Cardiac septum (tissue), 1 donor: ENCODE measurements at regions not wholly inside any gene's neighbourhood (a gene's known extent, or its start where the extent isn't known, plus 50 kb on each side); places are given as distances from the start of the nearest gene placed in this dataset.

Source experiments
- DNase-seq: peaks from one replicate; pipeline ENCODE4 v3.0.0-alpha.2; 2020; ENCODE audit warnings: low spot score
- intact Hi-C: fragments of 100-400 bp; cut with DNase I; formaldehyde crosslinking; loops from one replicate; pipeline ENCODE4 v1.14.0; 2022
- donor health status: DM: no; HTN: no; CAD: no.

DNA sequence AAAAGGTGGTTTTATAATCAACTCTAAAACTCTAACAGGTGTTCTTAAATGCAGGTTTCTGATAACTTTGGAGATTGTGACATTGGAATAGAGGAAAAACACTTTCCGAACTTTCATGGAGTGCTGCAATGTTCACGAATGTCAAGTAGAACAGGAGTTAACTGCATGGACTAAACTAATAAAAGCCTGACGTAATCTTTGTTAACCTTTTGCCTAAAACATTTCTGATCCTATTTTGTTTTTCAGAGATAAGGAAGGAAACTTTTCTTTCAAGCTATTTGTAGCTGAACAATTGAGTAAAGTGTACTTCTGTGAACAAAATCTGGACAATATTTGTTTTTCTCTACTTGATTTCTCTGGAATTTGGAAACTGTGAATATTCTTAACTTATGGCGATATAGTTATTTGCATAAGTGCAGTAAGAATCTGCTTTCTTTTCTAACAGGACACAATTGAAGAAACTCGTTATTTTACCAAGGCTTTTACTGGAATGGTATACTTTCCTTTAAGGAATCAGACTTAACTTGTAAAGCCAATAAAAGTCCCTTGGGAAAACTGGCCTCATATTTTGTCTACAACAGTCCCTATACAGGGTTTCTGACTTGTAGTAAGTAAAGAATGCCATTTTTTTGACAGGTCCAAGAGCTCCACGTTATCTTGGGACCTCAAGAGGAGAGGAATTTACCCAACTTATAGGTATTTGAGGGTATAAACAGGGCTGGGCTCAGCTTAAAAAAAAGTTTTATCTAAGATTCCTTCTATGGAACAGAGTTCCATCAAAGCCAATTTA, 154.7 kb downstream of the NXNL2 start:
- no peak for DNase-seq
- intact Hi-C loops: no loop called here

DNA sequence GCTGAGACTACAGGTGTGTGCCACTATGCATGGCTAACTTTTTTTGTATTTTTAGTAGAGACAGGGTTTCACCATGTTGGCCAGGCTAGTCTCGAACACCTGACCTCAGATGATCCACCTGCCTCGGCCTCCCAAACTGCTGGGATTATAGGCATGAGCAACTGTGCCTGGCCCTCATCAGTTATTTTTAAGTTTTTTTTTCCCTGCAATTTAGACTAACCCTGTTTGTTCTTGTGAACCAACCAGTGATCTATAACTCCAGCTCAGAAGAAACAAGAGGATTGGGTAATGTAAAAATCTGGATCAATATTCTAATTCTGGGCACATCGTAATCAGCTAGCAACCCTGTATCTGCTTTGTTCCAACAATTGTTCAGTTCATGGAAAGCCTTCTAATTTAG, 155.7 kb downstream of the NXNL2 start:
- intact Hi-C loops: no loop called here

DNA sequence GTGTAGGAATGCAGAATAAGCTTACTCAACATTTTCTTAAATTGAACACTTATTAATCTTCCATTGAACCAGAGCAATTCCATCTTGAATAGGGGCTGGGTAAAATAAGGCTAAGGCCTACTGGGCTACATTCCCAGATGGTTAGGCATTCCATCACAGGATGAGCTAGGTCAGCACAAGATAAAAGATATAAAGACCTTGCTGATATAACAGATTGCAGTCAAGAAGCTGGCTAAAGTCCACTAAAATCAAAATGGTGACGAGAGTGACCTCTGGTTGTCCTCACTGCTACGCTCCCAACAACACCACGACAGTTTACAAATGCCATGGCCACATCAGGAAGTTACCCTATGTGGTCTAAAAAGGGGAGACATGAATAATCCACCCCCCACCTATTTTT, 156.1 kb downstream of the NXNL2 start:
- peak; percentile 20 for DNase-seq
- intact Hi-C loops: no loop called here

More for the DNA sequence above, 155.7 kb downstream of the NXNL2 start:
- DNase-seq: no peak

DNA sequence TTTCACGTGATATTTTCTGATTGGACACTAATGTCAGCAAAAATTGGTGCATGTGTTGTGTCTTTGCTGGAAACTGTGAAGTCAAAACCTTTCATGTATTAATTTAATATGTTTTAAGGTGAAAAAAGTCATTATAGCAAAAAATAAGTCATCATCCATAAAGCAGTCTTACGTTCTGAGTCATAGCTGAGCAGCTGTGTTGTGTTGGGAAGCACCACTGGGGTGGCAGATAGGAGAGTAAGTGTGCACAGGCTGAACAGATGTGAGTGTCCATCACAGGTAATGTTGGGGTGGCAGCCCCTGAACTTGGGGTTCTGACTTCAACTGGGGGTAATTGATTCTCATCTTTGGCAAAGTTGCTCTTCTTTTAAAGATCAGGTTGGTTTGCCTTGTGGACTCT, 156.8 kb downstream of the NXNL2 start:
- intact Hi-C loops: no loop called here
- DNase-seq: no peak

DNA sequence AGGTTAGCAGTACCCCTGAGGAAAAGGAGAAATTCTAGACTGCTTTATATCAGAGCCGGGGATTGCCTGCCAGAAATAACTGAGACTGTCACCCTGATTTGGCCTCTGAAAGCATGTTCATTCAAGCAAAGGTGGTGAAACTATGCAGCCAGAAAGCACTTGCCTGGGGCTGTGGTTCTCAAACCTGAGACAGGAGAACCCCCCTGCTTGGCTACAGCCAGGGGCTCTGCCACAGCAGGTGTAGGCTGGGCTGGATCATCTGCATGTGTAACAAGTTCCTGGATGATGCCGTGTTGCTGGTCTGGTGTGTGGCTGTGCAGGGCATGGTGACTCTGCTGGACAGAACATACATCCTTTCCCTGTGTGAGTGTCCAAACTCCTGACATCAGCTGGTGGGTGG, 157.8 kb downstream of the NXNL2 start:
- intact Hi-C loops: no loop called here
- DNase-seq: no peak

DNA sequence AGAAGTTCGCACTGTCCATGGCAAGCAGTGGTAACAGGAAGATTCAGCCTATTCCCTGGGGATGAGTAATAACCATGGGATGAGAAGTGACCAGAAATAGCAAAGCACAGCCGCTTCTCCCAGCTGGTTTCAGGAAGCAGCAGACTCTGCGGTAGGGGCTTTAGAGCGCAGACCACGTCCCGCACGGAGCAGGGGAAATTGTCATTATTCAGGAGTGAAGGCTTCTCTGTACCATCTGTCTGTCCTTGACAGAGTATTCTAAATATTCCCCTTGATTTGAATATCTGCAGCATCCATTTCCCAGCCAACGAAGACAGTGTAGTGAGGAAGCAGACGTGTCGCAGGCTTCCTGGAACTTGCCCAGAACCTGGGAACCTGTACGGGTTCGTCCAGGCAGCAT, 159.6 kb downstream of the NXNL2 start:
- intact Hi-C loops: no loop called here
- DNase-seq: no peak

DNA sequence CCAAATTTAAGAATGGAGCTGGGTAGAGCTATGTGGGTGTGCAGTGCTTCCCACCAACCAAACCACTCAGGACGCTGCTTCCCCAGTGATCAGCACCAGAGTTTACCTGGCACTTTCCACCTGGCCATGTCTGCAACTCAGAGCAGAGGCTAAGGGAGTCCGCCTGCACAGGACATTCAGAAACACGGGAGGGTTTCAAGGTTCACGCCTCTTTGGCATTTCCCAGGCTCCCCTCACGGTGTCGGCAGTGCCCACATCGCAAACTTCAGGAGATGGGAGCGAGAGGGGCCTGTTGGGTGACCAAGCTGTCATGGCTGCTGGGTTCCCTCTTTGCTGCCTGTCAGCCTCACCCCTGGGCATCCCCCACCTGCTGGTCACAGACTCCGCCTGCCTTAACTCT, 161.5 kb downstream of the NXNL2 start:
- intact Hi-C loops: no loop called here
- no peak for DNase-seq

DNA sequence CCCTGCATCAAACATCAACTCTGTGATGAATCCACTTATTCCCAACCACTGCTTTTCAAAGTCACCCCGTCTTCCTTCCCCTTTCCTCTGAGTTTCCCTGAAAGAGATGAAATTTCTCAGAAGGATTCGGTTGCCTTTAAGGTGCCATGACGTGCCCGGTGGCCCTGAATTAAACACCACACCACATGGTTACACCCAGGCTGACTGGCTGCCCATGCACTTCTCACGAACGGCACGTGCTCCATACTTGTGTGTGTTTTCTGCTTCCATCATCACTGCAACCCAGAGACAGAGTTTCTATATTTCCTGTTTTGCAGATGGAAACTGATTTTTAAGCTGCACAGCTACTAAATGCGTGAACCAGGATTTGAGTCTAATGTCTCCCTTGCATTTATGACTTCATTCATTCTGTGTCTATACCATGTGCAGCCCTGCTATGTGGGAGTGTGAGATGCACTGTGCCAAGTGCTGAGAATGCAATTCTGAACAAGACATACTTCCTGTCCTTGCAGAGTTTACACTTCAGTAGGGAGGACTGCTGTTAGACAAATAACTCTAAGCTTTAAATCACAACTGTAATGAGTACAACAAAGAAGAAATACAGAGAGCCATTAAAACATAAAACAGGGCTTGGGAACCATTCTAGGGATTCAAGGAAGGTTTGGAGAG, 162.9 kb downstream of the NXNL2 start:
- intact Hi-C loops: no loop called here
- no peak for DNase-seq

DNA sequence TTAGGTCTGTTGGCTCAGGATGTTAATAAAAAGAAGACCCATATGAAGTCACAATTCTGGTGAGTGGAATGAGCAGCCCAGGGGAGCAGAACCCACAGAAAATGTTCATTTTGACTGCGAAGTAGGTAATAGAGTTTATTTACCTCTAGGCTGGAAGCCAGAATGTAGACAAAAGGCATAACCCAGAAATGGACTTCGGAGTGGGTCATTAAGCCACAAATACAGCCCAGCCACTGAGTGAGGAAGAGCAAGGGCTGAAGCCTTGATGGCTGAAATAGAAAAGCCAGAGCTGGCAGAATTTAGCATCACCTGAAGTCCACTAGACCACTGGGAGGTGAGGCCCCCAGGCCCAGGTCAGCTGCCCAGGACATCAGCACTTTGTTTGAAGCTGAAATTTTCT, 168.0 kb downstream of the NXNL2 start:
- intact Hi-C loops: no loop called here
- no peak for DNase-seq

DNA sequence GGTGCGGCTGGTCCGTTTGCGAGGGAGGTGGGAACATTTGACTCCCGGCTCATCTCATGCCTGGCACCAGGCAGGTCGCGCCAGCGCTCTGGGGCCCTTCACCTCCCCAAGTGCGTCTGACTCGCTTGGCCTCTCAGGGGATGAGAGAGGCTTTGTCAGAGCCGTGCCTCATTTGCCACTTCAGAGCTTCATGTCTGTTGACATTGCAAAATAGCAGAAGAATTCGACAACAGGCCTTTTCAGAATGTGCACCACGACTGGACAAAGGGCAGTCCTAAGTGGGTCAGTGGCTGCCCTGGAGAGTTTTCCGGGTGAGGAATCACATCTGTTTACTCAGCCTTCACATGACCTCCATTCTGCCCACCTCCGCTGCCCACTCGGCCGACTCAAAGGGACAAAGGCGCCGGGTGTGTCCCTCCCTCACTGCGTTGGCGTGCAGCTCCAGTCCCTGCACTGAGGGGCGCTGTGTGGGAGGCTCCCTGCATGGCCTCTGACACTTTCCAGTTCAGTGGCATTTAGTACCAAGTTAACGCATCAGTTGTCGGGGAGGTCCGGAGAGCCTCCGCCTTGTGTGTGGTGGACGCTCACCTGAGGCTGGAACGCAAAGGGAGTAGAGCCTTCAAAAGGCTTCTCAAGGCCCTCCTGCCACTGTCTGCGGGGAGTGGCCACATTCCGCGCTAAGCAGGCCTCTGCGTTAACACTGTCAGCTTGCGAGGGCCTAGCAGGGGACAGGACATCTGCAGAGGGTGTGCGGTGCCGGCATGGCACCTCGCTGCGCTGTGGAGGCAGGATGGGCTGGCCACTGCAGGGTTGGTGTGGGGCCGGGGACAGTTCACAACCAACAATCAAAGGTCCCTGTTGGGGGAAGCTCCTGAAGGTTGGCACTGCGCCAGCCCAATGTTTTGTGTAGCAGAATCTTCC, 171.5 kb downstream of the NXNL2 start:
- DNase-seq: no peak
- intact Hi-C loops: no loop called here

DNA sequence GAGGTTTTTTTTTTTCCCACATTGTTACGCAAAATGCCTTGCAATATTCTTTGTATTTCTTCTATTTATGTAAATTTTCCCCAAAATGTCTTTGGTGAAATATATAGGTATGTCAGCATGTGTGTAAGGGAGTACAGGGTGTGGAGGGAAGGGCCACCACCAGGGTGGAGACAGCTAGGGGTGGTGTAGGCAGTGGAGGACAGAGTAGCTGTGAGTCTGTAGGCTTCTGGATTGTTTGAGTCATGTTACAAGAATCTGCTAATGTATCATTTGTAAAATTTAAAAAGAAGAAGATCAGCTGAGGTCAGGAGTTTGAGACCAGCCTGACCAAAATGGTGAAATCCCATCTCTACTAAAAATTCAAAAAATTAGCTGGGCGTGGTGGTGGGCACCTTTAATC, 175.5 kb downstream of the NXNL2 start:
- no peak for DNase-seq
- intact Hi-C loops: no loop called here

DNA sequence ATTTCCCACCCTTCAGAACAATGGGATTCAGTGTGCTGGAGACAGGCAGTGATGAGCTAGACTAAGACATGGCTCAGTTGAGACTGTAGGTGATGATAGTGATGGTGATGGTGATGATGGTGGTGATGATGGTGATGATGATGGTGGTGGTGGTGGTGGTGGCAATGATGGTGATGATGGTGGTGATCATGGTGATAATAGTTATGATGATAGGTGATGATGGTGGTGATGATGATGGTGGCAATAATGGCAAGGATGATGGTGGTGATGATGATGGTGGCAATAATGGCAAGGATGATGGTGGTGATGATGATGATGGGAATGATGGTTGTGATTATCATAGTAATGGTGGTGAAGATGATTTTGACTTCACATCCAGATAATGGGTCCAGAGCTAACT, 176.7 kb downstream of the NXNL2 start:
- no peak for DNase-seq

DNA sequence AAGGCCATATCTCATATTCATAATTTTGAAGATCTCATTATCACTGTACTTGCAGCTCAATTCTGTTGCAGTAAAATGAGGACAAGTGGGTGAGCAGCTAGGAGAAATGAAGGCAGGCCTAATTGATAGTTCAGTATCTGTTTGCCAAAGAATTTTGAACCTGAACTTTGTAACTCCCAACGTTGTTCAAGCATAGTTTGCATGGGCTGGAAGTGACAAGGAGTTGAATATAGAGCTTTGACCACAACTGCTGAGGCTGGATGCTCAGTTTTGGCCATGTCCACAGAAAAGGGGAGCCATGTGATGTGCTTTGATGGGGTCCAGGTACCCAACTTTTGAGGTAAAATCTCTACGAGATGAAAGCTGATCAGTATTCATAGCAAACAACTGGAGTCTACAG, 177.5 kb downstream of the NXNL2 start:
- intact Hi-C loops: no loop called here
- DNase-seq: no peak

More for the DNA sequence above, 176.7 kb downstream of the NXNL2 start:
- intact Hi-C loops: no loop called here

DNA sequence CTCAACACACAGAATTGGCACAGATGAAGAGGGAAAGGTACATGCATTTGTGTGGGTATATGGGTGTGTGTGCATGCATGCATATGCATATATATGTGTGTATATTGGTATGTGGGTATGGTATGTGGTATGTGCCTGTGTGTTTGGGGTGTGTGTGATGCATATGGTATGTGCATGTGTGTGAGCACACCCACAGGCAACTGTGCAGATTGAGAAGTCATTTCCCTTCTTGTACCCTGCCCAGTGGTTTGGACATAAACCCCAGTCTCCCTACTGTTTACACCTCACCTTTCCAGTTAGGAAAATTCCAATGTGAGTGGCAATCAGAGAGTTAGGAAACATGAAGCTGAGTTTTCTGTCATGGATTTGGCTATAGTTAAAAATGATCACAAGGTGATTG, 178.0 kb downstream of the NXNL2 start:
- DNase-seq: no peak
- intact Hi-C loops: no loop called here

DNA sequence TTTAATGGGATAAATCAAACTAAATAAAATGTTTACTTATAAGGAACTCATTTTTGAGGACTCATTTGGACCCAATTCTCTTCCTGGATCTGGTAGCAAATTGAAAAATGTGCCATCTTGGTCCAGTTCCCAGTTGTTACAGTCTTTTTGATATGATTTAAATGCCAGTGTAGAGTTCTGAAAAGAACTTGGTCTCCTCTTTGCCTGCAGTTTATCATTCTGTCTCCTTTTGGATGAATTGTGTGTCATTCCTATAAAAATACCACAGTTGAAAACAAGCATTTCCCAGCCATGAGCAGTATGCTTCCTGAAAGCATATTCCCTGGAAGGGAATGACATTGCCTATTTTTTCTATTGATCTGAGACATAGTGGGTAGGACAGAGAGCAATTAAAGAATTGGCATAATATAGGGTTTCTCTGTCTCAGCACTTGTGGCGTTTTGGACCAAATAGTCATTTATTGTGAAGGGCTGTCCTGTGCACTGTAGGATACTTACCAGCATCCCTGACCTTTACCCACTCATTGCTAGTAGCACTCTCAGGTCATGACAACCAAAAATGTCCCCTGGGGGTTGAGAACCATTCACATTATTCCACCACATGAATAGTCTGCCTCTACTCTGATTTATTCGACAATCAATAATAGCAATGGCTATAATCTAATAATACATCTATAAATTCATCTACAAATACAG, 181.8 kb downstream of the NXNL2 start:
- no peak for DNase-seq
- intact Hi-C loops: no loop called here

DNA sequence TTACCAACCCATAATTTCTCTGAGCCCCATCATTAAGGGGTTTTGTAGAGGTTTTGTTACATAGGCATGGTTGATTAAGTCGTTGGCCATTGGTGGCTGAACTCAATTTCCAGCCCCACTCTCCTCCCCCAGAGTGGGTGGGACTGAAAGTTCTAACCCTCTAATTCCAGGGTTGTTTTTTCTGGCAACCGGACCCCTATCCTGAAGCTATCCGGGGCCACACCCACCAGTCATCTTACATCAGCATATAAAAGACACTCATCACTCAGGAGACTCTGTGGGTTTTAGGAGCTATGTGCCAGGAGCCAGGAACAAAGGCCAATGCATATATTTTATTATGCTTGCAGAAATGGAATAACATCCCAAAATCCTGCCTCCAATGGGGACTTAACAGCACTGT, 186.0 kb downstream of the NXNL2 start:
- intact Hi-C loops: loop anchor here (5.0 to 10.0 kb wide), 2 partner anchors 154 to 281 kb away; no protein-coding TSS in a partner anchor
- no peak for DNase-seq

DNA sequence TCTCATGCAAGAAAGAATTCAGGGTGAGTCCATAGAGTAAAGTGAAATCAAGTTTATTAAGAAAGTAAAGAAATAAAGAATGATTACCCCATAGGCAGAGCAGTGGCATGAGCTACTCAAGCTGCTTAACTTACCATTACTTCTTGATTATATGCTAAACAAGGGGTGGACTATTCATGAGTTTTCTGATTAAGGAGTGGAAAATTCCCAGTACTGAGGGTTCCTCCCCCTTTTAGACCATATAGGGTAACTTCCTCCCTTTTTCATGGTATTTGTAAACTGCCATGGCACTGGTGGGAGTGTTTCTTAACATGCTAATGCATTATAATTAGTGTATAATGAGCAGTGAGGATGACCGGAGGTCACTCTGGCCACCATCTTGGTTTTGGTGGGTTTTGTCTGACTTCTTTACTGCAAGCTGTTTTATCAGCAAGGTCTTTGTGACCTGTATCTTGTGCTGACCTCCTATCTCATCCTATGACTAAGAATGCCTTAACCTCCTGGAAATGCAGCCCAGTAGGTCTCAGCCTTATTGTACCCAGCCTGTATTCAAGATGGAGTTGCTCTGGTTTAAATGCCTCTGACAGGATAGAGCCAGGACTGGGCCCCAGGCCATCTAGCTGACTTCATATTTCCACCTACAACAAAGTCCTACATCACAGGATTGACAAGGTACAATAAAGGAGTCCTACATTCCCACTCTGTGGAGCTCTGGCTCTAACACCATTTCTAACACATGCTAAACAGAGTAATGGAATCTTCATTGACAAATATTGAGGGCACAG, 186.7 kb downstream of the NXNL2 start:
- intact Hi-C loops: loop anchor here (5.0 to 10.0 kb wide), 2 partner anchors 153 to 281 kb away; no protein-coding TSS in a partner anchor
- no peak for DNase-seq

DNA sequence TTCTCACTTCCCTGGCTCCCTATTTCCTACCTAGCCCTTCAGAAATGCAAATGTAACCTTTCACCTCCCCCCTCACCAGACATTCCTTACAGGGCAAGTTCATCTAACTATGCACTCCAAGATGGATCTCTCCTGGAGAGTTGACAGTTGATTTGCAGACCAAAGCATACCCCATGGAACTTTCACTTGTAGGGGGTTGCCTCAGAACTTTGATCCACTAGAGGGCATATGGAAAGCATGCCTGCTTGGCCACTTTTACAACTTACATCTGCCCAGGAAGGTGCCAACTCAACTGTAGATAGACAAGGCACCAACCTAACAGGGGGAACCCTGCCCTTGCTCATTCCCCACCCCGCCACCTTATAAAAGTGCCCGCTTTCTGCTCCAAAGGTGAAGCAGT, 187.8 kb downstream of the NXNL2 start:
- intact Hi-C loops: loop anchor here (5.0 to 10.0 kb wide), 2 partner anchors 152 to 280 kb away; no protein-coding TSS in a partner anchor
- no peak for DNase-seq

DNA sequence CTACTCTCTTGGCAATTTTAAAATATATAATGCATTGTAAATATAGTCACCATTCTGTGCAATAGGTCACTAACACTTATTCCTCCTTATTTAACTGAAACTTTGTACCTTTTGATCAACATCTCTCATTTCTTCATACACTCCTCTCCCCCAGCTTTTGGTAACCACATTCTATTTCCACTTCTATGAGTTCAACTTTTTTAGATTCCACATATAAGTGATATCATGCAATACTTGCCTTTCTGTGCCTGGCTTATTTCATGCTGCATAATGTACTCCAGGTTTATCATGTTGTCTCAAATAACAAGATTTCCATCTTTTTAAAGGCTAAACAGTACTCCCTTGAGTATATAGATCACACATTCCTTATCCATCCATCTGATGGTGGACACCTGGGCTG, 188.8 kb downstream of the NXNL2 start:
- intact Hi-C loops: loop anchor here (5.0 to 10.0 kb wide), 2 partner anchors 151 to 279 kb away; no protein-coding TSS in a partner anchor
- DNase-seq: no peak
